ENCODE measurements at regions not wholly inside any gene's neighbourhood (a gene's known extent, or its start where the extent isn't known, plus 50 kb on each side); places are given as distances from the start of the nearest gene placed in this dataset.

DNA sequence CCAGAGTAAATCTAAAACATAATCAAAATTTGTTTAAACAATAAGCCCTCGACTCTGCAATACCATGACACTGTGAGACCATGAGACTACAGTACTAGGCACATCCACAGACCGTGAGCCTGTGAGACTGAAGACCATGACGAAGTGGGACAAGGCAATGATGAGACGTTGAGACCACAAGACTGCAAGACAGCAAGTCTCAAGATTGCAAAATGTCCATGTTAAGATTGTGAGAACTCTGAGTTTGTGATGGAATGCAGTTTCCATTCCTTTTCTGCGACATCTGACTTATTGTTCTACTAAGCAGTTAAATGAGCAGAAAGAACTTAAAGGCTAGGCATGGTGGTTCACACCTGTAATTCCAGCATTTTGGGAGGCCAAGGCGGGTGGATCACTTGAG is 102.1 kb upstream of the PHACTR1 start:
- TF ChIP-seq CTCF (IDR thresholded peaks at IDR 0.05) (no peak), EZH2 (IDR thresholded peaks at IDR 0.05; ENCODE audit: borderline replicate concordance, insufficient read depth, low read depth, low read length, poor library complexity, severe bottlenecking) (no peak)
